ENCODE measurements at regions not wholly inside any gene's neighbourhood (a gene's known extent, or its start where the extent isn't known, plus 50 kb on each side); places are given as distances from the start of the nearest gene placed in this dataset.

DNA sequence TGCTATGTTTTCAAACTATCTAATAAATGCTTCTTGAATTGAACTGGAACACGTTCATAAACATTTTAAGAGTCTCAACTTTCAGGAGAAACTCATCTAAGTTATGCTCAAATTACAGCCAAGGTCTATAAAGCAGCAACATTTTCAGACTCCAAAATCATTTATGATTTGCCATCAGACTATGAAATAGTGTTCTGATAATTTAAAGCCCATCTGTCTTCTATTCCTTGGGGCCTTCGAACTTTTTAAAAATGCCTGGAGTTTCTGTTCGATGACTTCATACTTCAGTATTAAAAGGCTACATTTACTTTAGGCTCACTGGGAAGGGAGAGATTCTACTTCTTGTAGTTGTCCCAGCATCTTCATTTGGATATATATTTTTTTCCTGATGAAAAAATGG is 73.6 kb upstream of the NXPH2 start:
- peaks cover 4% of the 10 kb centered on the region for H3K27me3 Mint-ChIP-seq
- no peak for ATAC-seq

DNA sequence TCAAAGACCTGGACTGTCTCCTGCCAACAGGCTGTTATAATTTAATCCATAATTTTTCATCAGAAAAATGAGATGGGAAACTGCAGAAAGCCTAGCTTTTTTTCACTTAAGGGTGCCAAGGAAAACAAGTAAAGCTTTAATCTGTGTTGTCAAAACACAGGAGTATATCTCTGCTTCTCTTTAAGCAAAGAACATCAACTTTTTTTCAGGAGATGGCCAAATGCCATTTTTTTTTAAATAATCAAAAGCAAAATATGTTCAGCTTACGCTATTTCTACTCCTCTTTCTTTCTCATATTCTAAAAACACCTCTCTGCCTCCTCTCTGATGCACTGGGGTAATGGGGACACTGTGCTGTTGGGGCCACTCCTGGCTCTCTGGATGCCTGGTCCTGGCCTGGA is 73.1 kb upstream of the NXPH2 start:
- Mint-ChIP-seq H3K4me1 (no peaks in the 10 kb centered on the region), H3K36me3 (ENCODE audit: low read depth) (no peaks in the 10 kb centered on the region), H3K27me3 (peaks cover 4% of the 10 kb centered on the region), H3K27ac (no peak overlapping the region), H3K4me3 (no peak overlapping the region)
- no peak for DNase-seq
- no peak for ATAC-seq
- no peaks in the 10 kb centered on the region for H3K9me3 ChIP-seq (ENCODE audit: control insufficient read depth, low read length, poor library complexity, severe bottlenecking)

More for the DNA sequence above, 73.6 kb upstream of the NXPH2 start:
- DNase-seq, result no peak
- Mint-ChIP-seq H3K27ac (no peak overlapping the region), H3K36me3 (ENCODE audit: low read depth) (no peaks in the 10 kb centered on the region), H3K4me1 (no peaks in the 10 kb centered on the region), H3K4me3 (no peak overlapping the region)
- no peaks in the 10 kb centered on the region for H3K9me3 ChIP-seq (ENCODE audit: control insufficient read depth, low read length, poor library complexity, severe bottlenecking)

- peak; percentile 55 for ATAC-seq
- H3K27ac Mint-ChIP-seq, result no peak overlapping the region
- no peak overlapping the region for H3K4me3 Mint-ChIP-seq
- no peak for DNase-seq
- H3K36me3 Mint-ChIP-seq (ENCODE audit: low read depth), result no peaks in the 10 kb centered on the region
- H3K27me3 Mint-ChIP-seq, result peaks cover 6% of the 10 kb centered on the region
- H3K4me1 Mint-ChIP-seq, result no peaks in the 10 kb centered on the region
- no peaks in the 10 kb centered on the region for H3K9me3 ChIP-seq (ENCODE audit: control insufficient read depth, low read length, poor library complexity, severe bottlenecking)
Observed at GRCh38 chr2:138846216-138846821, 66.1 kb upstream of the NXPH2 start.

DNA sequence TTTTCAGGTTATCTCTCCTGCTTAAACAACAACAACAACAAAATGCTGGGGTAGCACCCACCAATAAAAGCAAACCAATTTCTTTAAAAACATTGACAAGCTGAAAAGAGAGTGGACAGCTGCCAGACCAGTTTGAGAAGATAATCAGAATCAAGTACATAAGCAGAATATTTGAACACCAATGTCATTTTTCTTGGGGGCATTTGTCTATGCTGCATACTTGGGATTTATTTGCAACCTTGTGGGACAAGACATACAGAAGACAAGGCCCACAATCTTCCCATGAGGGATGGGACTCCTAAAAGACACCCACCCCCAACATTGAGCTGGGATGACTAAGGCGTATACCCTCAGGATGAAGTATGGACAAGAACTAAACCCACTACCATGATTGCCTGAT is 62.2 kb upstream of the NXPH2 start:
- H3K4me3 Mint-ChIP-seq, result no peak overlapping the region
- ATAC-seq, result no peak
- no peak for DNase-seq
- peaks cover 16% of the 10 kb centered on the region for H3K27me3 Mint-ChIP-seq
- no peak overlapping the region for H3K27ac Mint-ChIP-seq
- H3K9me3 ChIP-seq (ENCODE audit: control insufficient read depth, low read length, poor library complexity, severe bottlenecking), result no peaks in the 10 kb centered on the region
- H3K36me3 Mint-ChIP-seq (ENCODE audit: low read depth), result no peaks in the 10 kb centered on the region
- no peaks in the 10 kb centered on the region for H3K4me1 Mint-ChIP-seq

DNA sequence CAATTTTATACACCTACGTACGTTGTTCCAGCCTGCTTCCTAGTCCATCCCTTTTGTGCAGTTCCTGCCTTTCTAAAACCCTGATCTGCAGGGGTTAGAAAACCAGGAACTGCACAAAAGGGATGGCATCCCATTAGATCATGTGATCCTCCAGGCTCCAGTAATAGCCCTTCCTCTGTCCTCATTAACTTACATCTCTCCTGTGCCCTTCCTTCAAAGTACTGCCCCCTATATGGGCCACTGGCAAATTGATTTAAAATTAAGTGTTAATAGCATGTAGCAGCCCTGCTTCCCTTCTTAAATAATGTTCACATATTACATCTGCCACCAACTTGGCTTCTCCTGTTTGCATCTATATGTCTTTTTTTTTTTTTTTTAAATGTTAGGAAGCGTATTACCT is 61.3 kb upstream of the NXPH2 start:
- ATAC-seq (no peak), DNase-seq (no peak)
- Mint-ChIP-seq H3K36me3 (ENCODE audit: low read depth) (no peaks in the 10 kb centered on the region), H3K27ac (no peak overlapping the region), H3K4me3 (no peak overlapping the region), H3K27me3 (peaks cover 16% of the 10 kb centered on the region), H3K4me1 (no peaks in the 10 kb centered on the region)
- no peaks in the 10 kb centered on the region for H3K9me3 ChIP-seq (ENCODE audit: control insufficient read depth, low read length, poor library complexity, severe bottlenecking)

GRCh38 chr2:138838851-138839620 is 58.8 kb upstream of the NXPH2 start:
- ATAC-seq, result no peak
- no peaks in the 10 kb centered on the region for H3K4me1 Mint-ChIP-seq

DNA sequence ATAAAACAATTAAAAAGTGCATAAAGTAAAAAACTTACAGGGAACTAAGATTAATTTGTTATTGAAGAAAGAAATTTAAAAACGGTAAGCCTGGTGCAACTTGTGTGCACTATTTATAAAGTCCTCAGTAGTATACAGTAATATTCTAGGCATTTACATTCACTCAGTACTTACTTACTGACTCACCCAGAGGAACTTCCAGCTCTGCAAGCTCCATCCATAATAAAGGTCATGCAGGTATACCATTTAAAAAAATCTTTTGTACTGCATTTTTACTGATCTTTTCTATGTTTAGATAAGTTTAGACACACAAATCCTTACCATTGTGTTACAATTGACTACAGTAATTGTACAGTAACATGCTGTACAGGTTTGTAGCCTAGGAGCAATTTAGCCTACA is 51.5 kb upstream of the NXPH2 start:
- Mint-ChIP-seq H3K27me3 (peaks cover 26% of the 10 kb centered on the region), H3K36me3 (ENCODE audit: low read depth) (no peaks in the 10 kb centered on the region), H3K4me3 (no peak overlapping the region), H3K27ac (no peak overlapping the region), H3K4me1 (peaks cover 4% of the 10 kb centered on the region)
- no peaks in the 10 kb centered on the region for H3K9me3 ChIP-seq (ENCODE audit: control insufficient read depth, low read length, poor library complexity, severe bottlenecking)
- no peak for ATAC-seq
- DNase-seq, result no peak

More at GRCh38 chr2:138838851-138839620, 58.8 kb upstream of the NXPH2 start:
- H3K36me3 Mint-ChIP-seq (ENCODE audit: low read depth), result no peaks in the 10 kb centered on the region
- H3K9me3 ChIP-seq (ENCODE audit: control insufficient read depth, low read length, poor library complexity, severe bottlenecking), result no peaks in the 10 kb centered on the region
- H3K4me3 Mint-ChIP-seq, result no peak overlapping the region
- no peak overlapping the region for H3K27ac Mint-ChIP-seq
- DNase-seq, result no peak
- peaks cover 30% of the 10 kb centered on the region for H3K27me3 Mint-ChIP-seq

DNA sequence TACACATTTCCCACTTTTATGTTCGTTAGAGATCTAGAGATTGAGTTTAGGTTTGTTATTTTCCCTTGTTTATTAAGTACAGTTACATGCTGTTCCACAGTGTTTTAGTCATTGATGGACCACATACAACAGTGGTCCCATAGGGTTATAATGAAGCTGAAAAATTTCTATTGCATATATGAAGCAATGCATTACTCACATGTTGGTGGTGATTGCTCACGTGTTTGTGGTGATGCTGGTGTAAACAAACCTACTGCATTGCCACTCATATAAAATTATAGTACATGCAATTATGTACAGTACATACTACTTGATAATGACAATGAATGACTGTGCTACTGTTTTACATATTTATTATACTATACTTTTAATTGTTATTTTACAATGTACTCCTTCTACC is 51.0 kb upstream of the NXPH2 start:
- Mint-ChIP-seq H3K27ac (no peak overlapping the region), H3K27me3 (peaks cover 30% of the 10 kb centered on the region), H3K4me1 (peaks cover 4% of the 10 kb centered on the region), H3K36me3 (ENCODE audit: low read depth) (no peaks in the 10 kb centered on the region), H3K4me3 (no peak overlapping the region)
- ATAC-seq (no peak), DNase-seq (no peak)
- no peaks in the 10 kb centered on the region for H3K9me3 ChIP-seq (ENCODE audit: control insufficient read depth, low read length, poor library complexity, severe bottlenecking)

DNA sequence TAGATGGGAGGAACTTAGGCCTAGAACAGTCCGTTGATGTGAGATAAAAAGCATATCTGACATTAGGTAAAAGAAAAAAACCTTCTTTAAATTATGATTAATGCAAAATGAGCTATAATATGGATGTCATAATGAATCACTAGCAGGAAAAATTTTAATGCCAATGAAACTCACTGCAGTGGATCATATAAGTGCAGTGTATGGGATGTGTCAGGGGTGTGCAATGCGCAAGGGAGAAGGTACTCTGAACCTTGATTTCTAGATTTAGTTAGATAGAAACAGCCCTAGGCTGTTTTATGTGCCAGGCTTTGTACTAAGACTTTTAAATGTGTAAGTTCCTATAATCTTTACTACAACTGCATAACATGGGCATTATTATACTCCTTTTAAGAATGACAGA is 50.4 kb upstream of the NXPH2 start:
- Mint-ChIP-seq H3K4me3 (no peak overlapping the region), H3K4me1 (peaks cover 4% of the 10 kb centered on the region), H3K27ac (no peak overlapping the region), H3K36me3 (ENCODE audit: low read depth) (no peaks in the 10 kb centered on the region), H3K27me3 (peaks cover 30% of the 10 kb centered on the region)
- H3K9me3 ChIP-seq (ENCODE audit: control insufficient read depth, low read length, poor library complexity, severe bottlenecking), result no peaks in the 10 kb centered on the region
- no peak for DNase-seq
- ATAC-seq, result no peak

Data from T-helper 17 cell (primary cell).